PC-3 (cell line): ENCODE measurements at regions not wholly inside any gene's neighbourhood (a gene's known extent, or its start where the extent isn't known, plus 50 kb on each side); places are given as distances from the start of the nearest gene placed in this dataset.
"Not testable (repeated sequence)": the region's sequence is repeated elsewhere in the genome, so short reads cannot be mapped to it uniquely, and the experiment has no call there.

ENCODE experiments used
- EZH2 ChIP-seq: fragments of 300-600 bp; sonication (generic); IDR thresholded peaks from one replicate; pipeline ENCODE4 v1.6.1; 2017; ENCODE audit warnings: antibody characterized with exemption, mild to moderate bottlenecking, low read length; ENCODE audit not compliant: unreplicated experiment
- TF ChIP-seq, protein P1 (sequence below): fragments of 300-600 bp; sonication (generic); conservative IDR thresholded peaks from 2 replicates; pipeline ENCODE4 v1.5.1; 2017; ENCODE audit warnings: antibody characterized with exemption, low read depth, mild to moderate bottlenecking, low read length

- TF ChIP-seq, protein P1, sequence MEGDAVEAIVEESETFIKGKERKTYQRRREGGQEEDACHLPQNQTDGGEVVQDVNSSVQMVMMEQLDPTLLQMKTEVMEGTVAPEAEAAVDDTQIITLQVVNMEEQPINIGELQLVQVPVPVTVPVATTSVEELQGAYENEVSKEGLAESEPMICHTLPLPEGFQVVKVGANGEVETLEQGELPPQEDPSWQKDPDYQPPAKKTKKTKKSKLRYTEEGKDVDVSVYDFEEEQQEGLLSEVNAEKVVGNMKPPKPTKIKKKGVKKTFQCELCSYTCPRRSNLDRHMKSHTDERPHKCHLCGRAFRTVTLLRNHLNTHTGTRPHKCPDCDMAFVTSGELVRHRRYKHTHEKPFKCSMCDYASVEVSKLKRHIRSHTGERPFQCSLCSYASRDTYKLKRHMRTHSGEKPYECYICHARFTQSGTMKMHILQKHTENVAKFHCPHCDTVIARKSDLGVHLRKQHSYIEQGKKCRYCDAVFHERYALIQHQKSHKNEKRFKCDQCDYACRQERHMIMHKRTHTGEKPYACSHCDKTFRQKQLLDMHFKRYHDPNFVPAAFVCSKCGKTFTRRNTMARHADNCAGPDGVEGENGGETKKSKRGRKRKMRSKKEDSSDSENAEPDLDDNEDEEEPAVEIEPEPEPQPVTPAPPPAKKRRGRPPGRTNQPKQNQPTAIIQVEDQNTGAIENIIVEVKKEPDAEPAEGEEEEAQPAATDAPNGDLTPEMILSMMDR: not testable (repeated sequence)
- TF ChIP-seq EZH2: not testable (repeated sequence)
Observed at GRCh38 chr11:67800591-67800990, 126.2 kb upstream of the ALDH3B2 start.
